Hematopoietic multipotent progenitor cell treated with erythropoietin and hydrocortisone succinate and interleukin-3 and kit ligand, for 17 days (in vitro differentiated cells): ENCODE measurements at regions not wholly inside any gene's neighbourhood (a gene's known extent, or its start where the extent isn't known, plus 50 kb on each side); places are given as distances from the start of the nearest gene placed in this dataset.

Experiments
- DNase-seq: peaks from one replicate; pipeline ENCODE4 v3.0.0-alpha.2; 2015; ENCODE audit warnings: low spot score

DNA sequence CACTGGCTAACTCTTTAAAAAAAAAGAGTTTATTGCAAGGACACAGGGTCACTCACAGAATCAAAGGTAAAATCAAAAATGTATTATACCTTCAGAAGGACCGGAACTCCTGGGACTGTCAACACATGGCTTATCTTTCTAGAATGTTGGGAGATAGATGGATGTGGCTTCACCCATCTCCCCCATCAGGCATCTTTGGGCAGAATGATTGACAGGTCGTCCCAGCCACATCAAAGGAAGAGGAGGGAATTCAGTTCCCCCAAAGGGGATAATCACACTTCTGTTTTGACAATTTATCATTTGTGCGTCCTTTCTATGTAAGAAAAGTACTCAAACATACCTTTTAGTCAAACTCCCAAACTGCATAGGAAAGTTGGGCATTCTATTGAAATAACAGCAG lies 228.6 kb upstream of the CDH5 start:
- no peak for DNase-seq

DNA sequence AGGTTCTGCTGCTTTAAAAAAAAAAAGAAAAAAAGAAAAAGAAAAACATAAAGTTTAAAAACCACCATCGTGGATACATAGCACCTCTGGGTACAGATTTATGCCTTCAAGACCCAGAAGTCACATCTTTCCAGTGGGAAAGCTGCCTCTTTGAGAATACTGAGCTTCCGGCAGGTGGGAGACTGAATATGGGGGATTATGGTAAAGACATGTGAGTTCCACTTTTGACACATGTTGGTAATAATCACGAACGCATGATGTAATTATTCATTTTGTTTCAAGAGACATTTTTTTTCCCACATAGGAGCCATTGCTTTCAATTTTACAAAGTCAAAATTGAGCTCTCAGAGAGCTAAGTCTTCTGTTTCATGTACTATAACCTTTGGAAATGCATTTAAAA lies 229.7 kb upstream of the CDH5 start:
- no peak for DNase-seq

DNA sequence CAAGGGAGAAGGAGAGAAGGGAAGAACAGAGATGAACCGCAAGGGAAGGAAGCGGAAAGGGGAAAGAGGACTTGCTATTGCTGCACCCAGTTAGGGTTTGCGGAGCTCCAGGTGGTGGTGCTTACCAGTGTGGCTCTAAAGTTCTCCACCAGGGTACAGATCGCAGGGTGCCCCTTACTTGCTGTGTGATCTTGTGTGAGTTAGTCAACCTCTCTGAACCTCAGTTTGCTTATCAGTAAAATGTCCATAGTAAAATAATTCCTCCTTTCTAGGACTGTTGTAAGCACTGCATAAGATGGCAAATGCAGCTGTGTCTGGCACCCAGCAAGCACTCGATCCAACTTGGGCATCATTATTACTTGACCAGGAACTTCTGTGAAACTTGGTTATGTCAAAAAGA lies 230.7 kb upstream of the CDH5 start:
- no peak for DNase-seq

DNA sequence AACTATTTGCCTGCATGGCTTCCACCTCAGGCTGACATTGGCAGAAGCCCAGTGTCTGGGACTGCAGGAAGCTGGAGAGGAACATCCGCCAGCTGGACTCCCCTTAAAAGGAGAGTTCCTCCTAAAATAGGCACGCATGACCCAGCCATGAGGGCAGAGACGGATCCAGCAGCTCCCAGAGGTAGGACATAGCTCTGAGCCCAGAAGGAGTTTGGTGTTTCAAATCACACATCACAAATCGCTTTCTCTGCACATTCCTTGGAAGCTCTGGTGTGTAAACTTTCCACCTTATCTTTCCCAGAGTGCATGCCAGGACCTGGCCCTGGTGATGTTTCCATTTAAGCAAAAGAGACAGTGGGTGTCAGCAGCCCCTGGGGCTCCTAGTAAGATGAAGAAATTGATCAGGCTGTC lies 231.1 kb upstream of the CDH5 start:
- no peak for DNase-seq

DNA sequence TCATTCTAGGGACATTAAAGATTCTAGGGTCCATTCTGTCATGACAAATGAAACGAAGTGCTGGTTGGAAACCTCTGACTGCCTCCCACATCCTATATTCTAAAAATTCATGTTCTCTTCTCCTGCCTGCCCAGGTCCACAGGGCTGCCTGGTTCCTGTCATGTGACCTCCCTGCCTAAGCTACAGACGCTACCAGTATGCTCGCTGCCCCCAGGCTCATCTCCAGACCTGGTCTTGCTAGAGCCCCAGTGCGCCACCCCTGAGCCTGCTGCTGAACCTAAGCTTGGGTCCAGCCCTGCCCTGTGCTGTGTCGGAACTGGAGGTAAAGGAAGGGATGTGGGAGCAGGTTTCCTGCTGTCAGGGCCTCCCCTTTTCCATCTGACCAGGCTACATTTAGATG lies 231.6 kb upstream of the CDH5 start:
- DNase-seq, result no peak

DNA sequence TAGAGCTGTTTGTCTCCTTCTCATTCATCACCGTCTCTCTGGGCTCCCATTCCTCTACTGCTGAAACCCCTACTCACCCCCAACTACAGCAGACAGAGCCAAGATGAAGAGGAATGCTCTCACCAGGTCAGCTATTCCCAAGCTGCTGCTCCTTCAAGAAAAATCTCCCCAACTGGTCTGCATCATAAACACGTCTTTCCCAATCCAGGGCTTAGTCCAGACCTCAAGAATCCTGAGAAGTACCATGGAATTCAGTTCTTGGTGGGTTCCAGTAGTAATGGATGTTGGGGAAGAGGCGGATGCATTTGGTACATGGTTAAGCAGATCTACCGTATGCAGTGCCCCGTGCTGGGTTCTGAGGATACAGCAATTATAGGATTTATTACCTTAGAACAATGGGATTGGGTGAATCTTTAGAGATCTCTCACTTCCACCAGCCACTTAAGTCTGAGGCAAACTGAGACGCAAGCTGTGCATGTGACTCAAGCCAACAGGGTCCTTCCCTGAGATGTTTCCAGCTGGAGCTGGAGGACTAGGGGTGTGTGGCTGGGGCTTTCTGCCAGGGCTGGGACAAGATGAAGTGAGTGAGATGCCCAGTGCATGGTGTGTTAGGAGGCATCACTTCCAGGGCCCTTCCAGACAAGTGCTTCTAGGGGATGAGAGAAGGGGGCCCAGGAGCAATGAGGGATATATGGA lies 232.7 kb upstream of the CDH5 start:
- no peak for DNase-seq

DNA sequence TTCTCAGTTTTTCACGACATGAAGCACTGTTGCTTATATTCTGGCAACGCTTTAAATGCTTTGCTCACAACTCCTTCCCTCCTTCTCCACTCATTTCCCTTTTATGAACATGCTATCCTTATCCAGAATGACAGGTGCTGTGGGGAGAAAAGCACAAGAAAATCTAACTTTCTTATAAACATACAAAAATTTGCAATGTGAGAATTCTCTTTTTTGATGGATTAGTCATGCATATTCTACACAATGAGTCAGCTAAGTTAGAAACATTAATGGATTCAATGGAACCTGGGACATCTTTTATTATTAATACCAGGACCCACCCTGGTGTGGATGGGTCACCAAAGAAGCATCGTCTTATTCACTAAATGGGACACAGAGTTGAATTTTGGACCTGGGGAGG lies 234.6 kb upstream of the CDH5 start:
- no peak for DNase-seq

DNA sequence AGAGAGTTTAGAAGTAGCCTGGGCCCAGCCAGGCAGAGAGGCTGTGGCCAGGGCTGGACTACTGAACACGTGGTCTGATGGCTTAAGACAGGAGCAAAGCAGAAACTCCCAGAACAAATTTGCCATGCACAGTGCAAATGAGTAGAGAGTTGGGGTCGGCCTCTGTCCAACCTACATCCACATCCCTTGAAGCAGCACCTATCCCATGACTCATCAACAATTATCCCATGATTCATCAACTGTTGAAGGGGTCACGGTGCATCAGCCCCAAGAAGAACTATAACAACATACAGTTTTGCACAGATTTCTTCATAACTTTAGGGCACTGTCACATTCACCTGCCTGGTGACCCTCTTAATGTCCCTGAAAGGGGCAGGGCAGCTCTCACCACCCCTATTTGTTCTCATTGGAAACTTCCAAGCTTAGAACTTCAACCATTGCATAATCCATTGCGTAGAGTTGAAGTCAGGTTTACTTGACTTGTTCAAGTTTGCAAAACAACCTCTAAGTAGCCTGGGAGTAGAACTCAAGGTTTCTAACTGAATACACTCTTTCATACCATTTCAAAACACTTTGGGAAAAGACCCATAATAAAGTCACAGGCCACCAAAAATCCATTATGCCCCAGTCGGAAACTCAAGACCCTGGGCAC lies 235.2 kb upstream of the CDH5 start:
- no peak for DNase-seq

DNA sequence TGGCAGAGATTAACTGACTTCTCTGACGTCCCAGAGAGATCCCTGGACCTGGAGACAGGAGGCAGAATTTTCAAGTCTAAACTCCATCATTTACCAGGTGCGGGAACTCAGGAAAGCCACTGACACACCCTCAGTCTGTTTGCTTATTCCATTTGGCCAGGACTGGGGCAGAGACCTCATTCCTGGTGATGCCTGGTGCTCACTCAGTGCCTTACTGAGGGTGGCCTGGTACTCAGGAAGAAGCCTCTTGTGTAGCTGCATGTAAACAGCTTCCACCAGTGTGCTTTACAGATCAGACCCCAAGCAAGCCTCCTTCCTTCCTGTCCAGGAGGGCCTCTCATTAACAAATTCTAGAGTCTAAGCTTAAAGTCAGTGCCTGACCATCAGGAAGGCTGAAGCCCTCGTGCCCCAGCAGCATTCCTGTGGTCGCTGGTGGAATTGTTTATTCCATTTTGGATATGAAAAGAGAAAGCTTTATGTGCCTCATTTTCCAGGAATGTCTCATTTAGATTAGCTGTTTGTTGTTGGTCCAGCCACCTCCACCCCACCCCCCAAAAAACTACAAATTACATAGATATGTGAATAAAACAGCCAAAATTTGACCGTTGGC lies 236.1 kb upstream of the CDH5 start:
- DNase-seq, result no peak

DNA sequence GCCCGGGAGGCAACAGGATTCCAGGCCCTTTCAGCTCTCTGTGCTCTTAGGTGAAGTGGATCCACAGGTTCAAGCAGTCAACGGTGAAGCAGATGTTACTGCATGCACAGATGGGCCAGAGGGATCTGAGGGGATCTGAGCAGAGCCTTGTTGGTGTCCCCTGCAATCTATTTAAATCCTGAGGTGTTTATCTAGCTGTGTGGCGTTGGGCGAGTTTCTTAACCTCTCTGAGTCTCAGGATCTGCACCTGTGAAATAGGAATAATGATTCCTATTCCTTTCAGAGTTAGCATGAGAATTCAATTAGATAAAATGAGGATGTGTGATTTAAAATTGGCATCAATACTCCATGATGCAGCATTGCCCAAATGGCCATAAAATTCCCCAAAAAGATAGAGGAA lies 237.3 kb upstream of the CDH5 start:
- DNase-seq, result no peak

DNA sequence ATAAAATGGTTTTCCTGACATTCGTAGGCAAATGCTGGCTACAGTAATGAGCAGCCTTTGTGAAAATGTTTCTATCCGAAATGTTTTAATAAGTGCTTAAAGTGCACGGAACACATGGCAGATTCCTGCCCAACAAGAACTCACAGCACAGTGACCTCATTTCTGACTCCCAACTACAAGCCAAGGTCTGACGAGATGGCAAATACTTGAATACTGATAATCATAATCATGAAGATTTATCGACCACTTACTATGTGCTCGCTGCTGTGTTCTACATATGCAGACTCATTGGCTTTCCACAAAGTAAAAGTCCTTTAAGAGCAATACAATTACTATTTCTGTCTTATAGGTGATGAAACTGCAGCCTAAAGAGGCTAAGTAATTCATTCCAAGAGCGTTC lies 238.1 kb upstream of the CDH5 start:
- DNase-seq, result no peak

DNA sequence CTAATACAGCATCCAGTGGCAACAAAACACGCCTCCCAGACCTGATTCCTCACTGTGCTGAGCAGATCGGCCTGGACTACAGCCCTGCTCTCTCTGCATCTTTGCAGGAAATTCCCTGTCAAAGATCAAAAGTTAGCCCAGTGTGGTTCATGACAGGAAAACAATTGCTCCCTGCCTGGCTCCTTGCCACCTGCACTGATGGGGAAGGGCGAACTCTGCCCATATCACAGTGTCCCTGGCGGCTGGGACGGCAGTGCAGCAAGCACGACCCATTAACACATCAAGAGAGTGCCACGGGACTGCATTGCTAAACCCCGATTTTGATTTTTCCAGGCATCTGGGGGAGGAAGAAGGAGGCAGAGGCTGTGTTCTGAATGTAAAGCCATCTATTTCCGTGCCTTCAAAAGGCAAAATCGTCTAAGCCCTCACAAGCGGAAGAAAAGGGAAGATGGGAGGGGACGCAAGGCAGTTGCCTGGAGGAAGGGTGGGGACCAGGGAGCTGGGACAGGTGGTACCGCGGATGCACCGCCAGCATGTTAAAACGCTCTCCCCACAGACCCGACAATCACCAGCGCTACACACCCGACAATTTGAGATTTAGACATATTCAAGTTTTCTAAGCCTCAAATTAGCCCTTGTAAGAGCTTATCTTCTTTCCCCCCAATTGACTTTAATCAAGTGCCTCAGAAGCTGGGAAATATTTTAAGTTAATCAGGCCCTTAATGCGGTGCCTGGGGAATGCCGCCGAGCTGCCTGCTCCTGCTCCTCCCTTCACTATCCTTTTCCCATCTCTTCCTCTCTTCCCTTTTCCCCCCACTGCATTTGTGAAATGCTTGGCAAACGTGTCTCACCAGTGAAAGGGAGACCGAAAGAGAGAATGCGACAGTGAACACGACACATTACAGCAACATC lies 238.8 kb upstream of the CDH5 start:
- no peak for DNase-seq

DNA sequence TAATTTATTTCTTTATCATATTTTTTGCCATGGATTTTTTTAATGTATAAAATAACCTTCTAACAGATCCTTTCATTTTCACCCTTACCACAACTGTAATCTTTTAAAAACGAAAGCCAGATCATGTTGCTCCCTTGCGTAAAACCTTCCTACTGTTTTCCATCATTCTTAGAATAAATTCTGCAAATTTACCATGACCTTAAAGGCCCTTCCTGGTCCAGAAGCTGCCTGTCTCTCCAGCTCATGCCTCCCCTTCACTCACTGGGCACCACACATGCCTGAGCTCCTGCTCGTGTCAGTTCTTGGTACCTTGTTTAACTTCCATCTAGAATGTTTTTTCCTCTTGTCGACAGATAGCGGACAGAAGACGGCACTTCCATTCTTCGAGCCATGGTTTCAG lies 245.0 kb upstream of the CDH5 start:
- DNase-seq, result no peak

DNA sequence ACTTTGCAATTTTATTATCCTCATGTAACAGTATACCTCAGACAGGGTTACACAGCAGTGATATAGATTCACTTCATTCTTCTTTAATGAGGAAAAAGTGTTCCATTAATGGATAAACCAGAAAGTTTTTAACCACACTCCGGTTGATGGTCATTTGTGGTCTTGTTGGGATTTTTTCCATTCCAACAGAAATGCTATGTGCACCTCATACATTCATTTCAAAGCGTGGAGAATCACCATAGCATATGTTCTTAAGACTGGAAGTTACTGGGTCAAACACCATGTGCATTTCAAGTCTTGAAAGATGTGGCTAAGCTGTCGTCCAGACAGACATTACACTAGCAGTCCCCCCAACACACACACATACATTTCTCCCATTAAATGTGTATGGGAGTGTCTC lies 245.8 kb upstream of the CDH5 start:
- DNase-seq, result no peak

DNA sequence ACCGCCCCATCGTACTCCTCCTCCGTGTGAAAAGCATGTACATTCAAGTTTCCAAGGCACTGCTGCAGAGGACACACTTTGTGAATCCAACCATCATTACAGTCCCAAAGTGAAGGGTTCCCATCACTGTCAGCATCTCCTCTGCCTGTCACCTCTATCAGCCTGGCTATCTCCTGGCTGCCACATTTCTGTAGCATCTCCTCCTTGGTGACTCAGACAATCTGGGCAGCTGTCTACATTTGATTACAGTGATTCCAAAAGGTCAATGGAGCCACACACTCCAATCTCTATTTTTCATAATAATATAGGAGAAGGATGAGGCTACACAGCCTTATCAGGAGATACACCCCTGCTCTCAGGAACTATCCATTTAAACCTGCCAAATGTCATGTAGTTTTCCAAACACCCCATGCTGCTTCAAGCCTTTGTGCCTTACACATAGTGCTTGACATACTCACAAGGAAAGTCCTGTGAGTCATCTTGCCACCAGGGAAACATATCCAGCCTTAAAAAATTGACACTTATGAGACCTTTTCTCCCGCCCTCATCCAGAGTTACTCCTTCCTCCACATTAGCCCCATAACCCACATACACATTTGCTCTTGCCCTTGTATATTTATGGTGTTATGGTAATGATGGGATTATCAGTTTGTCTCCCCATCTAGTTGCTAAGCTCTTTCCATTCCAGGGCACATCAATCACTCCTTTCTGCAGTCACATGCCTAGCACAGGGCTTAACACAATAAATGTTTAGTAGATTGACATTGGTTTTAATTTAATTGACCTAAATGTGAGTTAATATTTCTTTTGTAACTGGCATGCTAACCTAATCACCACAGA lies 250.1 kb upstream of the CDH5 start:
- DNase-seq, result no peak

DNA sequence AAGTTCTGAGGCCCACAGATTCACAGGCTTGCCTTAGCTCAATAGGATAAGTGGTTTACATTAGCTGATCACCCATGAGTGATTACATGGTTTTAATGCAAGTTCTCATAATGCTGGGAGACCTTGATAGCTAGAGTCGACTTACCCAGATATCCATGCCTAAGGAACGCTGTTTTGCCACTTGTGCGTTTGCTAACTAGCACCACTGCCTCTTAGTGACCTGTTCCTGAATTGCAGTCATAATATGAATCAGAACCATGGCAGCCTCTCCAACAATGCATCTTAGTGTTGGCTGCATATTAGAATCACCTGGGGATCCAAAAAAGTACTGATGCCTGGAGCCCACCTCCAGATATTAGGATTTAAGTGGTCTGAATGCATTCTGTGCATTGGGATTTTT lies 251.1 kb upstream of the CDH5 start:
- no peak for DNase-seq

DNA sequence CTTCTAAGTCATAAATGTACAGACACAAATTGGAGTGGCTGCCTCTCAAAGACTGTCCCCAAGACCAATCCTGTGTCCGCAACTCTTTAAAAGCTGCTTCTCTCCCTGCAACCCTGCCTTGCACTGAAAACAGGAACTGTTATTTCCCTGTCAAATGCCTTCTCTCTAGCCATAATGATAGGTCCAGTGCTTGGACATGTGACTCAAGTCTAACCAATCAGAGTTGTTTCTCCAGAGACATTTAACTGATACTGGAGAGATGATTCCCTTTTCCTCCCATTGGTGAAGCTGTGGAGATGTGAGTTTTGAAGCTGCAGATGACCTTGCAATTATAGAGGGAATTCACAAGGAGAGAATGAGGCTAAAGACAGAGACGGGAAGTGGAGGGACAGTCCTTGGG lies 253.3 kb upstream of the CDH5 start:
- no peak for DNase-seq

DNA sequence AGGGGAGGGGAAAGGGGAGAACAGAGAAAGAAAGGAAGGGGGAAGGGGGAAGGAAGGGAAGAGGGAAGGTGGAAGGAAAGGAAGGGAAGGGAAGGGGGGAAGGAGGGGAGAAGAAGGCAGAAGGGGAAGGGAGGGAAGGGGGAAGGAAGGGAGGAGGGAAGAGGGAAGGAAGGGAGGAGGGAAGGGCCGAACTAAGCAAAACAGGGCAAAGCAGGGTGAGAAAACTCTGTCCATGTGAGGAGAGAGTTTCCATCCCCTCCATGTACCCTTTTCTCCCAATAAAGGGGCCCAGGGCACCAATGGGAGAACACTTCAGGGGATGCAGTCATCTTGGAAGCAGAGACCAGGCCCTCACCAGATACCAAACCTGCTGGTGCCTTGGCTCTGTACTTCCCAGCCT lies 256.8 kb upstream of the CDH5 start:
- DNase-seq, result no peak

DNA sequence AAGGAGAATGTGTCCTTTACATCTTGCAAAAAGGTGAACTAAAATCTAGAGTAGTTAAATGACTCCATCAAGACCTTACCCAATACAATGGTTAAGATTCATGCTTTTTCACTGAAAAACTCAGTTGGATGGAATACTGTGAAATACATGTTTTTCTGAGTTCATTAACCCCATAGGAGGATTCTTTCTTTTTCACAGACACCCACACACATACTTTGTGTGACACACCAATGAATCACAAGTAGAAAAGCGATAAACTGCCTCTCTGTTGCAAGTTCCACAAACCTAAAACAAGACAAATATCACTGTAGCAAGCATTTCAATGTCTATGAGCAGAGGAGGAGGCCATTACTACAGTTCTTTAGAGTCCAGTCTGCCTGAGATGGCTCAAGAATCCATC lies 258.8 kb upstream of the CDH5 start:
- no peak for DNase-seq

DNA sequence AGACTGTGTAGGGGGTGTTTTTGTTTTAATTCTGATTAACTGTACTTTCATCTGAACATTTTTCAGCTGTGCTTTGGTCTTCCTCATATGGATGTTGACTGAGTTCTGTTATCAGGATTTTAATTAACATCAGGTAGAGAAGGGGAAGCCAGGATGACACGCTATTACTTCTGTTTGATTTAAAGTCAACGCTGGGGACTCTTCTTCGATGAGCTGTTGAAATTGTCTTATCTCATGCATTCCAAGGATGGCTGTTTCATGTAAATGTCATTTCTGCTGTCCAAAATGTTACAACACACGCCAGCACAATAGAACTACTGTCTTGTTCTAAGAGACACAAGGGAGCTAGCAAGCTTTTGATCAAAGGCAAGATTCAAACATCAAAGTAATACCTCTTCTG lies 263.3 kb upstream of the CDH5 start:
- DNase-seq, result no peak

DNA sequence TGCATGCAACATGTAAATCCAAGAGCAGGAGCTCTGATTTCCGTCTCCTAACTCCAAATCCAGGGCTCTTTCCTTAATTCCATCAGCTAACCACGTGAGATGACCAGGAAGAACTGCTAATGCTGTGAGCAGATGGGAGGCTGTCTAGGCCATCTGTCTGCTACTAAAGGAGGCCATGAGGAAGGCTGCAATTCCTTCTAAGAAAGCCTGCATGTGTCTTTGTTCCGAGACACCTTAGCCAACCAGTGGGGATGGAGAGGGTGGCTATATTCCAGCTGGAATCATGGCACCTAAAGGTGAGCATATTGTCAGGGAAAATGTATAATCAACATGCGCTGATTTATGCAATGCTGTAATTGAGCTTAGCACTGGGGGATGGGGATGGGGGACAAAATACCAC lies 267.2 kb upstream of the CDH5 start:
- no peak for DNase-seq

DNA sequence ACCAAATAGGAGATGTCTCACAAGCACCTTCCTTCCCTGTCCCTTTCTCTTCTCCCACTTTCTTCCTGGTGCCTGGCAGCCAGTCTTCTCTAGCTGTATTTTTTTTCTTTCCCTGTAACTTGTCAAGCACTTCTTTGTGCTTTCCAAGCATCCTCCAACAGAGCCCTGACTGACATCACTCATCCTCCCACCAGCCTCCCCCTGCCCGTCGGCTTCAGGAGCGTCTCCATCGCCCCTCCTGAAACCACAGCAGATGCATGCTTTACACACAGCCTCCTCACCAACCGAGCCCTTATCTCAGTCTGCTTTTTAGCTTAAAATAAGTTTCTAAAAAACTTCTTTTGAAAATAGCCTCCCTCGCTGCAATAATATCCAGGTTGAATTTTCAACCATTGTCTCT lies 268.7 kb upstream of the CDH5 start:
- no peak for DNase-seq
